ENCODE measurements at regions not wholly inside any gene's neighbourhood (a gene's known extent, or its start where the extent isn't known, plus 50 kb on each side); places are given as distances from the start of the nearest gene placed in this dataset.

DNA sequence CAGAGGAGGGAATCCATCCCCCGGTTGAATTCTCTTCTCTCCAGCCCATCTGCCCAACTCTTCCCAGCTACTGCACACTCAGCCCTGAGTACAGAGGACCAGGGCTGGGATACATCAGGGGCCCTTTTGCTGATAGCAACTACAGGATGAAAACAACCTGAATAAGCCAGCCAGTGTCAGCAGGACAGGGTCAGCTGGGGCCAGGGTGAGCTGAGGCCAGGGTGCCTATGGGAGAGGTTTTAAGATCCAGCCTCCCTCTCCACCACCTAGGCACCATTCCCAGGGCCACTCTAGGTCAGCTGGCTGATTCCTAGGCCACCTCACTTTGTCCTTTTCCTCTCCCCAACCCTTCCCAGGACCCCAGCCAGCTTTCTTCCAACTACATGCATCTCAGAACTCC lies 83.8 kb downstream of the MRPL46 start:
- TF ChIP-seq, protein P1, sequence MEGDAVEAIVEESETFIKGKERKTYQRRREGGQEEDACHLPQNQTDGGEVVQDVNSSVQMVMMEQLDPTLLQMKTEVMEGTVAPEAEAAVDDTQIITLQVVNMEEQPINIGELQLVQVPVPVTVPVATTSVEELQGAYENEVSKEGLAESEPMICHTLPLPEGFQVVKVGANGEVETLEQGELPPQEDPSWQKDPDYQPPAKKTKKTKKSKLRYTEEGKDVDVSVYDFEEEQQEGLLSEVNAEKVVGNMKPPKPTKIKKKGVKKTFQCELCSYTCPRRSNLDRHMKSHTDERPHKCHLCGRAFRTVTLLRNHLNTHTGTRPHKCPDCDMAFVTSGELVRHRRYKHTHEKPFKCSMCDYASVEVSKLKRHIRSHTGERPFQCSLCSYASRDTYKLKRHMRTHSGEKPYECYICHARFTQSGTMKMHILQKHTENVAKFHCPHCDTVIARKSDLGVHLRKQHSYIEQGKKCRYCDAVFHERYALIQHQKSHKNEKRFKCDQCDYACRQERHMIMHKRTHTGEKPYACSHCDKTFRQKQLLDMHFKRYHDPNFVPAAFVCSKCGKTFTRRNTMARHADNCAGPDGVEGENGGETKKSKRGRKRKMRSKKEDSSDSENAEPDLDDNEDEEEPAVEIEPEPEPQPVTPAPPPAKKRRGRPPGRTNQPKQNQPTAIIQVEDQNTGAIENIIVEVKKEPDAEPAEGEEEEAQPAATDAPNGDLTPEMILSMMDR (IDR thresholded peaks at IDR 0.05; ENCODE audit: low read length), result no peak
- TF ChIP-seq EZH2 (IDR thresholded peaks at IDR 0.05; ENCODE audit: borderline replicate concordance, low read length), result no peak
